ENCODE measurements at regions not wholly inside any gene's neighbourhood (a gene's known extent, or its start where the extent isn't known, plus 50 kb on each side); places are given as distances from the start of the nearest gene placed in this dataset.

- TF ChIP-seq CTCF (IDR thresholded peaks at IDR 0.05; ENCODE audit: low read length) (no peak), EZH2 (optimal IDR thresholded peaks at IDR 0.05; ENCODE audit: low read depth, low read length) (no peak)
Measured at GRCh38 chr1:192937128-192937527, 122.0 kb downstream of the UCHL5 start.
